ENCODE measurements at regions not wholly inside any gene's neighbourhood (a gene's known extent, or its start where the extent isn't known, plus 50 kb on each side); places are given as distances from the start of the nearest gene placed in this dataset.
"Not testable (repeated sequence)": the region's sequence is repeated elsewhere in the genome, so short reads cannot be mapped to it uniquely, and the experiment has no call there.

DNA sequence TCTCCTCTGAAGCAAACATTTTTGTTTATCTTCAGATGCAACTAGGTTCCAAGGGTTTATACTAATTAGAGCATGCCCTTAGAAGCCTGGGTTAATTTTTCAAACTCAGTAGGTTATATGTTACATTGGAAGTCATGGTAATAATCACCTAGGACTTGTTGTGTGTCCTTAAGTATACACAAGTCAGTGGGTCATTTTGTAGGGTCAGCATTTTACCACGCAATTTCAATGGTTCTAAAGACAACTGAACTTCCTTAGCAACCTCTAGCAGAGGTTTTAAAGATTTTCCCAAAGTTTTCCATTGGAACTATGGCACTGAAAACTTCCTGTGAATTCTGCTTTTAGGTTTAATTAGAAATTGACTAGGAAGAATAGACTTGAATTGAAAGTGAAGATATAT lies 99.6 kb upstream of the NANOGP8 start:
- Histone ChIP-seq H3K27ac (no peak overlapping the region), H3K4me1 (ENCODE audit: insufficient read depth) (no peaks in the 10 kb centered on the region), H3K36me3 (no peaks in the 10 kb centered on the region), H3K4me3 (no peak overlapping the region), H3K27me3 (no peaks in the 10 kb centered on the region), H3K9me3 (no peaks in the 10 kb centered on the region)
- intact Hi-C loops (cut with DNase I): no loop called here
- TF ChIP-seq POLR2A (IDR thresholded peaks at IDR 0.05): no peak
- no peak for DNase-seq
- 87 to 93% (median 88%) methylated on average over 1 of the region's 1 CpG for WGBS, 3 donors

DNA sequence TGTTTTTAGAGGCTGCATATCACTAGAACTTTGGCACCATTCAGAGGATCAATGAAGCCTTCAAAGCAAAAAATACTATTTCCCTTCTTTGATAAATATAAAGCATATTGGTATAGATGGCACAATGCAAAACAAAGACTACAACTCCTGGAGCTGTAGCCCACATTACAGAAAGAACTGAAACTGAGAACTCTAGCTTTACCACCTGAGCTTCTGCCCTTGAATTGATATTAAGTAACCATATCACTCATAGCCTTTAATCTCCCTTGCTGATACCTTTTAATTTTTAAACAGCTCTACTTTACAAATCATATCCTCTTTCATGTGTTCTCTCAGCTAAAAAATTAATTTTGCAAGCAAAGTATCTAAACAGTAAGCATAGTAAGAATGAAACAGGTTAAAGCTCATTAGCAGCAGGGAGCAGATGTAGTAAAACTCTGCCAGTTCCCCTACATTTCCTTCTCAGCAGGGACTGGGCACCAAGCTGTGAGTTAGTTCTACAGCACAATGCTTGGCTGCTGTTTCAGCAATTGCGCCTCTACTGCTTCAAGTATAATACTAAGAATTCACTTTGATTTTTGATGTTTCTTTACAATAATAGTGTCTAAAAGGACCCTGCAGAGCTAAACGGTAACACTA lies 97.9 kb upstream of the NANOGP8 start:
- Histone ChIP-seq H3K9me3 (no peaks in the 10 kb centered on the region), H3K4me3 (no peak overlapping the region), H3K27ac (no peak overlapping the region), H3K4me1 (ENCODE audit: insufficient read depth) (no peaks in the 10 kb centered on the region), H3K27me3 (no peaks in the 10 kb centered on the region), H3K36me3 (no peaks in the 10 kb centered on the region)
- intact Hi-C loops (cut with DNase I): no loop called here
- TF ChIP-seq POLR2A (IDR thresholded peaks at IDR 0.05) (no peak), EP300 (IDR thresholded peaks at IDR 0.05) (no peak)
- TF ChIP-seq, protein P1, sequence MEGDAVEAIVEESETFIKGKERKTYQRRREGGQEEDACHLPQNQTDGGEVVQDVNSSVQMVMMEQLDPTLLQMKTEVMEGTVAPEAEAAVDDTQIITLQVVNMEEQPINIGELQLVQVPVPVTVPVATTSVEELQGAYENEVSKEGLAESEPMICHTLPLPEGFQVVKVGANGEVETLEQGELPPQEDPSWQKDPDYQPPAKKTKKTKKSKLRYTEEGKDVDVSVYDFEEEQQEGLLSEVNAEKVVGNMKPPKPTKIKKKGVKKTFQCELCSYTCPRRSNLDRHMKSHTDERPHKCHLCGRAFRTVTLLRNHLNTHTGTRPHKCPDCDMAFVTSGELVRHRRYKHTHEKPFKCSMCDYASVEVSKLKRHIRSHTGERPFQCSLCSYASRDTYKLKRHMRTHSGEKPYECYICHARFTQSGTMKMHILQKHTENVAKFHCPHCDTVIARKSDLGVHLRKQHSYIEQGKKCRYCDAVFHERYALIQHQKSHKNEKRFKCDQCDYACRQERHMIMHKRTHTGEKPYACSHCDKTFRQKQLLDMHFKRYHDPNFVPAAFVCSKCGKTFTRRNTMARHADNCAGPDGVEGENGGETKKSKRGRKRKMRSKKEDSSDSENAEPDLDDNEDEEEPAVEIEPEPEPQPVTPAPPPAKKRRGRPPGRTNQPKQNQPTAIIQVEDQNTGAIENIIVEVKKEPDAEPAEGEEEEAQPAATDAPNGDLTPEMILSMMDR (IDR thresholded peaks at IDR 0.05): no peak
- 41 to 51% (median 46%) methylated on average over 2 of the region's 2 CpGs for WGBS, 3 donors
- DNase-seq: no peak

DNA sequence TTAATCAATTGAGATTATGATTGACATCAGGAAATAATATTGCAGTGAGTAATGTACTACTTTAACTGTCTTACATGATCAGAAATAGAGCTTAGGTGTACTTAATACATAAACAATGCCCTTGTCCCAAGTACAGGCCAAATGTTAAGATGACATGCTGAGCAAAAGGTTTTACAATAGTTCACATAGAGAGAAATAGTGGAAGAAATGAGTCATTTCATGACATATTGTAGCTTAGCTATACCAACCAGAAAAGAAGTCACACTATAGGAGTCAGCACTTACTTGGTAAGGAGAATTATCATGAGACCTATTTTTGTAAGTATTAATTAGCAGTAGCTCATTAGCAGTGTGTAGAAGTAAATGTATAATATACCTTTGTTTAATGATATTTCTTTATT lies 96.4 kb upstream of the NANOGP8 start:
- TF ChIP-seq EP300 (IDR thresholded peaks at IDR 0.05) (no peak), POLR2A (IDR thresholded peaks at IDR 0.05) (no peak)
- TF ChIP-seq, protein P1 (IDR thresholded peaks at IDR 0.05): no peak
- intact Hi-C loops (cut with DNase I): no loop called here

DNA sequence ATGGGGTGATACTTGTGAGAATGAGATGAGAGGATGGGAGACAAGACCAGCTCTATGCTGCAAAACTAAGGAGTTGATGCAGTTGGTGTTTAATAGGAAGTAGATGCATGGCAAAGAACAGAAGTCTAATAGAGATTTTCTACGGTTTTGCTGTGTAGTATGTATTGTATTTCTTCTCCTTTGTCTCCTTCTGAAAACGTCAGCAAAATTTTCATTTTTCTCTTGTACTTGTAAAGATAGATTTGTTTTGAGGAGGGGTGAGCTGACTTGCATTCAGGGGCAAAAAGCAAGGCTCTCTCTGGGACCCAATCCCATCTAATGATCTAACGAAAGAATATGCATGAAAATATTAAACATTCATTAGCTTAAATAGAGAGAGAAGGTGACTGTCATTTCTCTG lies 94.6 kb upstream of the NANOGP8 start:
- TF ChIP-seq EP300 (IDR thresholded peaks at IDR 0.05) (no peak), POLR2A (IDR thresholded peaks at IDR 0.05) (no peak)
- TF ChIP-seq, protein P1 (IDR thresholded peaks at IDR 0.05): no peak
- H3K36me3 ChIP-seq: no peaks in the 10 kb centered on the region
- no peak overlapping the region for H3K4me3 ChIP-seq
- no peak for DNase-seq
- H3K4me1 ChIP-seq (ENCODE audit: insufficient read depth): no peaks in the 10 kb centered on the region
- intact Hi-C loops (cut with DNase I): no loop called here
- 89 to 92% (median 92%) methylated on average over 3 of the region's 3 CpGs for WGBS, 3 donors
- no peak overlapping the region for H3K27ac ChIP-seq
- H3K27me3 ChIP-seq: no peaks in the 10 kb centered on the region
- no peaks in the 10 kb centered on the region for H3K9me3 ChIP-seq

More for the DNA sequence above, 96.4 kb upstream of the NANOGP8 start:
- no peak overlapping the region for H3K27ac ChIP-seq
- no peaks in the 10 kb centered on the region for H3K4me1 ChIP-seq (ENCODE audit: insufficient read depth)
- H3K36me3 ChIP-seq: no peaks in the 10 kb centered on the region
- H3K4me3 ChIP-seq: no peak overlapping the region
- H3K9me3 ChIP-seq: no peaks in the 10 kb centered on the region
- H3K27me3 ChIP-seq: no peaks in the 10 kb centered on the region
- DNase-seq: no peak

DNA sequence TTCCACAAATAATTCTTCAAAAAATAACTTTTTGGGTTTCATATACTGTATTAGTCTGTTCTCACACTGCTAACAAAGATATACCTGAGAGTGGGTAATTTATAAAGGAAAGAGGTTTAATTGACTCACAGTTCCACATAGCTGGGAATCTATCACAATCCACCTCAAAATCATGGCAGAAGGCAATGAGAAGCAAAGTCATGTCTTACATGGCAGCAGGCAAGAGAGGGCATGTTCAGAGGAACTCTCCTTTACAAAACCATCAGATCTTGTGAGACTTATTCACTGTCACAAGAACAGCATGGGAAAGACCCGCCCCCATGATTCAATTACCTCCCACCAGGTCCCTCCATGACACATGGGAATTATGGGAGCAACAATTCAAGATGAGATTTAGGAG lies 93.1 kb upstream of the NANOGP8 start:
- H3K27ac ChIP-seq; intact Hi-C loops (cut with DNase I); H3K4me1 ChIP-seq (ENCODE audit: insufficient read depth); H3K4me3 ChIP-seq; H3K27me3 ChIP-seq; H3K9me3 ChIP-seq; DNase-seq; H3K36me3 ChIP-seq: not testable (repeated sequence)
- 90 to 96% (median 90%) methylated on average over 1 of the region's 1 CpG for WGBS, 3 donors

Data from ovary (tissue), 7 donors.